NCI-H1436 (cell line): ENCODE measurements at regions not wholly inside any gene's neighbourhood (a gene's known extent, or its start where the extent isn't known, plus 50 kb on each side); places are given as distances from the start of the nearest gene placed in this dataset.
"Not testable (repeated sequence)": the region's sequence is repeated elsewhere in the genome, so short reads cannot be mapped to it uniquely, and the experiment has no call there.

Experiments
- DNase-seq: peaks from one replicate; lab custom pipeline; 2025; lab: John Stamatoyannopoulos, UW

GRCh38 chr16:60271781-60272180 lies 1537.7 kb upstream of the GOT2 start:
- no peak for DNase-seq

GRCh38 chr16:60271025-60271771 lies 1537.1 kb upstream of the GOT2 start:
- no peak for DNase-seq

GRCh38 chr16:60261425-60261824 lies 1527.3 kb upstream of the GOT2 start:
- no peak for DNase-seq

GRCh38 chr16:60259956-60260355 lies 1525.8 kb upstream of the GOT2 start:
- no peak for DNase-seq

GRCh38 chr16:60246086-60246485 lies 1512.0 kb upstream of the GOT2 start:
- no peak for DNase-seq

GRCh38 chr16:60241671-60242070 lies 1507.6 kb upstream of the GOT2 start:
- DNase-seq, result no peak

- DNase-seq, result no peak
Observed at GRCh38 chr16:60230666-60231065, 1496.5 kb upstream of the GOT2 start.

GRCh38 chr16:60225541-60225940 lies 1491.4 kb upstream of the GOT2 start:
- DNase-seq, result no peak

- no peak for DNase-seq
Observed at GRCh38 chr16:60217787-60218186, 1483.7 kb upstream of the GOT2 start.

- DNase-seq, result no peak
Observed at GRCh38 chr16:60214311-60214710, 1480.2 kb upstream of the GOT2 start.

GRCh38 chr16:60206516-60206915 lies 1472.4 kb upstream of the GOT2 start:
- DNase-seq, result no peak

- DNase-seq, result no peak
Observed at GRCh38 chr16:60204181-60204580, 1470.1 kb upstream of the GOT2 start.

- no peak for DNase-seq
Observed at GRCh38 chr16:60203525-60204124, 1469.5 kb upstream of the GOT2 start.

GRCh38 chr16:60200729-60201128 lies 1466.6 kb upstream of the GOT2 start:
- DNase-seq, result not testable (repeated sequence)

GRCh38 chr16:60200161-60200560 lies 1466.0 kb upstream of the GOT2 start:
- DNase-seq, result no peak

GRCh38 chr16:60199150-60199549 lies 1465.0 kb upstream of the GOT2 start:
- DNase-seq, result no peak

- DNase-seq, result no peak
Observed at GRCh38 chr16:60181536-60181935, 1447.4 kb upstream of the GOT2 start.

GRCh38 chr16:60180609-60181008 lies 1446.5 kb upstream of the GOT2 start:
- DNase-seq, result no peak

GRCh38 chr16:60170196-60170595 lies 1436.1 kb upstream of the GOT2 start:
- DNase-seq, result no peak

GRCh38 chr16:60166111-60166510 lies 1432.0 kb upstream of the GOT2 start:
- no peak for DNase-seq

GRCh38 chr16:60151987-60152386 lies 1417.9 kb upstream of the GOT2 start:
- no peak for DNase-seq

- no peak for DNase-seq
Observed at GRCh38 chr16:60150907-60151306, 1416.8 kb upstream of the GOT2 start.

- DNase-seq, result no peak
Observed at GRCh38 chr16:60143348-60143705, 1409.2 kb upstream of the GOT2 start.
